Mesendoderm (in vitro differentiated cells): ENCODE measurements at regions not wholly inside any gene's neighbourhood (a gene's known extent, or its start where the extent isn't known, plus 50 kb on each side); places are given as distances from the start of the nearest gene placed in this dataset.
A peak's percentile ranks its signal among the peaks of the same experiment; 100 is the strongest.

Experiments used
- DNase-seq: peaks from one replicate; pipeline ENCODE4 v3.0.0; 2013
- H2AK5ac ChIP-seq: 2 replicates; pipeline ENCODE4 v1.6.1; 2013; ENCODE audit warnings: low read length, inconsistent platforms
- H2BK120ac ChIP-seq: 2 replicates; pipeline ENCODE4 v1.6.1; 2013; ENCODE audit warnings: low read depth, mild to moderate bottlenecking, low read length, moderate library complexity, mixed read lengths
- H2BK15ac ChIP-seq: replicated peaks from 2 replicates; pipeline ENCODE4 v1.6.1; 2013; ENCODE audit warnings: low read depth, mild to moderate bottlenecking, moderate library complexity
- H2BK5ac ChIP-seq: 2 replicates; pipeline ENCODE4 v1.6.1; 2013; ENCODE audit warnings: low read length, inconsistent platforms
- H3K18ac ChIP-seq: 2 replicates; pipeline ENCODE4 v1.6.1; 2013; ENCODE audit warnings: mild to moderate bottlenecking, low read length, mixed read lengths
- H3K23ac ChIP-seq: one replicate; pipeline ENCODE4 v1.6.1; 2013; ENCODE audit warnings: low read length
- H3K27ac ChIP-seq: 2 replicates; pipeline ENCODE4 v1.5.1; 2013; ENCODE audit warnings: low read depth, mild to moderate bottlenecking, inconsistent platforms, low read length, moderate library complexity
- H3K27me3 ChIP-seq: 2 replicates; pipeline ENCODE4 v1.6.1; 2013; ENCODE audit warnings: low read length, control low read depth, mild to moderate bottlenecking, inconsistent platforms; ENCODE audit not compliant: insufficient read depth, poor library complexity
- H3K36me3 ChIP-seq: 2 replicates; pipeline ENCODE4 v1.6.1; 2013; ENCODE audit warnings: low read length, inconsistent platforms; ENCODE audit not compliant: control insufficient read depth, insufficient read depth
- H3K4ac ChIP-seq: one replicate; pipeline ENCODE4 v1.6.1; 2013; ENCODE audit warnings: low read depth, mild to moderate bottlenecking, low read length, moderate library complexity
- H3K4me1 ChIP-seq: 2 replicates; pipeline ENCODE4 v1.6.1; 2013; ENCODE audit warnings: low read depth, low read length, inconsistent platforms; ENCODE audit not compliant: control insufficient read depth
- H3K4me2 ChIP-seq: 2 replicates; pipeline ENCODE4 v1.6.1; 2013; ENCODE audit warnings: low read length
- H3K4me3 ChIP-seq: 2 replicates; pipeline ENCODE4 v1.5.1; 2013; ENCODE audit warnings: mild to moderate bottlenecking, low read length
- H3K56ac ChIP-seq: one replicate; pipeline ENCODE4 v1.6.1; 2013; ENCODE audit warnings: low read length
- H3K79me1 ChIP-seq: 2 replicates; pipeline ENCODE4 v1.6.1; 2013; ENCODE audit warnings: low read length, inconsistent platforms
- H3K79me2 ChIP-seq: 2 replicates; pipeline ENCODE4 v1.6.1; 2013; ENCODE audit warnings: mild to moderate bottlenecking, low read length; ENCODE audit not compliant: control insufficient read depth, insufficient read depth
- H3K9ac ChIP-seq: 2 replicates; pipeline ENCODE4 v1.6.1; 2013; ENCODE audit warnings: low read length, inconsistent platforms
- H4K5ac ChIP-seq: one replicate; pipeline ENCODE4 v1.6.1; 2013; ENCODE audit warnings: low read length
- H4K8ac ChIP-seq: one replicate; pipeline ENCODE4 v1.6.1; 2013; ENCODE audit warnings: low read depth, mild to moderate bottlenecking, control low read depth, low read length, moderate library complexity
- WGBS: extraction: QIAGEN DNeasy Blood & Tissue Kit; methylation state at CpG from one replicate; pipeline ENCODE4 v1.1.7; 2013; ENCODE audit warnings: low lambda C conversion rate, missing lambda C conversion rate; ENCODE audit not compliant: insufficient coverage; ENCODE audit errors: extremely low coverage; 5-methylcytosine and 5-hydroxymethylcytosine counted together

GRCh38 chr5:63228154-63228553 is 649.5 kb downstream of the LRRC70 start:
- Histone ChIP-seq H3K23ac (no peak overlapping the region), H3K36me3 (no peaks in the 10 kb centered on the region), H3K27me3 (no peaks in the 10 kb centered on the region)

GRCh38 chr5:63220244-63220643 is 641.6 kb downstream of the LRRC70 start:
- H3K4me2 ChIP-seq = no peak overlapping the region
- no peak overlapping the region for H3K23ac ChIP-seq
- no peak overlapping the region for H2AK5ac ChIP-seq
- no peaks in the 10 kb centered on the region for H3K36me3 ChIP-seq
- H2BK120ac ChIP-seq = no peak overlapping the region
- no peak overlapping the region for H3K9ac ChIP-seq
- no peaks in the 10 kb centered on the region for H3K27me3 ChIP-seq
- no peak overlapping the region for H3K18ac ChIP-seq
- no peak overlapping the region for H3K4ac ChIP-seq
- H3K79me2 ChIP-seq = no peaks in the 10 kb centered on the region
- DNase-seq = no peak
- H2BK15ac ChIP-seq = peak overlapping the region; percentile 85
- H3K27ac ChIP-seq = no peak overlapping the region
- no peak overlapping the region for H4K8ac ChIP-seq
- H3K79me1 ChIP-seq = no peaks in the 10 kb centered on the region
- H4K5ac ChIP-seq = no peak overlapping the region
- no peak overlapping the region for H2BK5ac ChIP-seq
- H3K4me3 ChIP-seq = no peak overlapping the region
- H3K4me1 ChIP-seq = no peaks in the 10 kb centered on the region
- H3K56ac ChIP-seq = no peak overlapping the region
- no CpG with 5 or more reads among the region's 1 CpG for WGBS

More at GRCh38 chr5:63228154-63228553, 649.5 kb downstream of the LRRC70 start:
- H3K4ac ChIP-seq = no peak overlapping the region
- H4K8ac ChIP-seq = no peak overlapping the region
- H3K4me2 ChIP-seq = no peak overlapping the region
- no peak overlapping the region for H2BK120ac ChIP-seq
- no peak overlapping the region for H4K5ac ChIP-seq
- no peak overlapping the region for H2BK15ac ChIP-seq
- H3K18ac ChIP-seq = no peak overlapping the region
- H3K79me1 ChIP-seq = no peaks in the 10 kb centered on the region
- no peak overlapping the region for H3K27ac ChIP-seq
- no peak overlapping the region for H3K56ac ChIP-seq
- no peak overlapping the region for H2BK5ac ChIP-seq
- no peaks in the 10 kb centered on the region for H3K79me2 ChIP-seq
- no peaks in the 10 kb centered on the region for H3K4me1 ChIP-seq
- no peak overlapping the region for H3K9ac ChIP-seq
- no peak overlapping the region for H2AK5ac ChIP-seq
- WGBS = no CpG with 5 or more reads among the region's 2 CpGs
- no peak for DNase-seq
- no peak overlapping the region for H3K4me3 ChIP-seq

DNA sequence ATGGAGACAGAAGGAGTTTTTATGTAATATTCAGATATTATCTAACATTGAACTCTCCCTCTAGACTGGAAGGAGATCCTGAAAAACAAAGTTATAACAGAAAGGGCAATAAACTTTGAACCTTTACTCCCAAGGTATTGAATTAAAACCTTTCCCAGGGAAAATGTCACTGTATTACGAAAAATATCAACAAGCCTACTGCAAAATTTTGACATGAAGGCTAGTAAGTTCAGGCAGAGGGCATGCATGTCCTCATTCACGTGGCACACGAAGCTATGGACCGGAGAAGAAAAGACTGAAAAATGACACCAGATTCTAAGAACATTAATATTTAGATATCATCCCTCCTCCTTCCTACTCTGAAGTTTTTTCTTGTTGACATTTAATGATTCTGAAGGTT is 638.8 kb downstream of the LRRC70 start:
- Histone ChIP-seq H3K4me2 (no peak overlapping the region), H3K4ac (no peak overlapping the region), H2AK5ac (no peak overlapping the region), H3K4me1 (peaks cover 2% of the 10 kb centered on the region), H4K8ac (no peak overlapping the region), H2BK5ac (no peak overlapping the region), H2BK15ac (no peak overlapping the region), H4K5ac (no peak overlapping the region), H3K79me1 (no peaks in the 10 kb centered on the region), H3K23ac (no peak overlapping the region), H3K4me3 (no peak overlapping the region), H3K18ac (no peak overlapping the region), H3K27ac (no peak overlapping the region), H3K56ac (no peak overlapping the region), H3K9ac (no peak overlapping the region), H3K36me3 (no peaks in the 10 kb centered on the region), H3K27me3 (no peaks in the 10 kb centered on the region), H3K79me2 (no peaks in the 10 kb centered on the region), H2BK120ac (no peak overlapping the region)
- WGBS = no CpG with 5 or more reads among the region's 4 CpGs
- no peak for DNase-seq

DNA sequence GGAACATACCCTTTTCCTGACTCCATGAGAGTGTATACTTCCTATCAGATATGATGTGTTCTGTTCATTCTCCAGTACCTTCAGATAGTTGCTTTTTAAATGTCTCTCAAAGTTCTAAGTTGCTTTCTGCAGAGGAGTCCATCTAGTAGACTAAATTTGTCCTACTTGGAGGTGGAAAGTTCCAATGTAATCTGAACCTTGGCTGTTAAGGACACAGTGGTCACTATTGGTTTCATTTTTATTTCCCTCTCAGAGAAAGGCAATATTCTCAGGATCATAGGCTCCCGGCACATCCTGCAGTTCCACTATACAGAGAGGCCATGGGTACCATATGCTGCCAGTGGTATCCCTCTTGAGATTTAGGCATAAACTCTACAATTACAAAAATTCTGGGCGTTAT is 634.6 kb downstream of the LRRC70 start:
- no peak overlapping the region for H3K56ac ChIP-seq
- H3K27me3 ChIP-seq = no peaks in the 10 kb centered on the region
- peaks cover 8% of the 10 kb centered on the region for H3K4me1 ChIP-seq
- no peak for DNase-seq
- H3K4me2 ChIP-seq = no peak overlapping the region
- H3K79me2 ChIP-seq = no peaks in the 10 kb centered on the region
- no peak overlapping the region for H2BK15ac ChIP-seq
- peak overlapping the region; percentile 8 for H2BK5ac ChIP-seq
- no peak overlapping the region for H3K4me3 ChIP-seq
- no peak overlapping the region for H4K5ac ChIP-seq
- no peak overlapping the region for H3K23ac ChIP-seq
- H3K79me1 ChIP-seq = no peaks in the 10 kb centered on the region
- H3K27ac ChIP-seq = no peak overlapping the region
- WGBS = no CpG with 5 or more reads among the region's 2 CpGs
- no peak overlapping the region for H4K8ac ChIP-seq
- H2BK120ac ChIP-seq = no peak overlapping the region
- no peak overlapping the region for H3K4ac ChIP-seq
- no peaks in the 10 kb centered on the region for H3K36me3 ChIP-seq
- H2AK5ac ChIP-seq = no peak overlapping the region
- no peak overlapping the region for H3K9ac ChIP-seq
- no peak overlapping the region for H3K18ac ChIP-seq

- peak overlapping the region; percentile 61 for H2BK120ac ChIP-seq
- peak overlapping the region; percentile 65 for H3K56ac ChIP-seq
- no peaks in the 10 kb centered on the region for H3K27me3 ChIP-seq
- no CpG with 5 or more reads among the region's 2 CpGs for WGBS
- peak overlapping the region; percentile 12 for H3K4ac ChIP-seq
- no peaks in the 10 kb centered on the region for H3K36me3 ChIP-seq
- peak overlapping the region; percentile 28 for H4K8ac ChIP-seq
- no peak overlapping the region for H3K4me2 ChIP-seq
- H4K5ac ChIP-seq = no peak overlapping the region
- H3K79me1 ChIP-seq = no peaks in the 10 kb centered on the region
- peak overlapping the region; percentile 98 for H3K18ac ChIP-seq
- no peak overlapping the region for H3K4me3 ChIP-seq
- H2BK15ac ChIP-seq = no peak overlapping the region
- H3K79me2 ChIP-seq = no peaks in the 10 kb centered on the region
- H3K23ac ChIP-seq = no peak overlapping the region
- peak overlapping the region; percentile 90 for H2BK5ac ChIP-seq
- peak overlapping the region; percentile 38 for H2AK5ac ChIP-seq
- H3K9ac ChIP-seq = no peak overlapping the region
- H3K4me1 ChIP-seq = peaks cover 8% of the 10 kb centered on the region
- no peak for DNase-seq
- H3K27ac ChIP-seq = no peak overlapping the region
Observed at GRCh38 chr5:63211448-63212132, 633.0 kb downstream of the LRRC70 start.

- Histone ChIP-seq H3K9ac (no peak overlapping the region), H3K56ac (no peak overlapping the region), H3K18ac (peak overlapping the region; percentile 61), H2BK15ac (no peak overlapping the region), H3K79me1 (no peaks in the 10 kb centered on the region), H2AK5ac (no peak overlapping the region), H3K36me3 (no peaks in the 10 kb centered on the region), H3K4ac (no peak overlapping the region), H2BK120ac (no peak overlapping the region), H3K4me2 (no peak overlapping the region), H2BK5ac (no peak overlapping the region), H4K8ac (no peak overlapping the region), H3K79me2 (no peaks in the 10 kb centered on the region), H3K4me3 (no peak overlapping the region), H3K23ac (no peak overlapping the region), H3K27ac (no peak overlapping the region), H3K27me3 (no peaks in the 10 kb centered on the region), H3K4me1 (peaks cover 2% of the 10 kb centered on the region), H4K5ac (no peak overlapping the region)
- no CpG with 5 or more reads among the region's 2 CpGs for WGBS
- peak; percentile 63 for DNase-seq
Observed at GRCh38 chr5:63205976-63206375, 627.4 kb downstream of the LRRC70 start.
